Spleen (tissue), 11 donors: ENCODE measurements at regions not wholly inside any gene's neighbourhood (a gene's known extent, or its start where the extent isn't known, plus 50 kb on each side); places are given as distances from the start of the nearest gene placed in this dataset.
"Not testable (repeated sequence)": the region's sequence is repeated elsewhere in the genome, so short reads cannot be mapped to it uniquely, and the experiment has no call there.

Experiments
- DNase-seq: peaks from one replicate; pipeline ENCODE4 v3.0.0-alpha.2; 2020
- H3K27ac ChIP-seq, 8 donors: fragments of 200-600 bp; sonication (generic) in 7 of 8; 1 replicate in 4 of 8; 2 replicates in 4 of 8; pipeline versions ENCODE4 v1.5.0 to v1.8.0; 2016 to 2021; ENCODE audit warnings: inconsistent platforms in 4 of 8, mild to moderate bottlenecking in 4 of 8, moderate library complexity in 1 of 8
- H3K27me3 ChIP-seq, 7 donors: fragments of 200-600 bp; sonication (generic) in 6 of 7; replicated peaks in 1 of 7; 1 replicate in 4 of 7; 2 replicates in 3 of 7; pipeline versions ENCODE4 v1.5.0 to v1.8.0; 2016 to 2021; ENCODE audit warnings: inconsistent platforms in 3 of 7, mild to moderate bottlenecking in 1 of 7
- H3K36me3 ChIP-seq, 6 donors: fragments of 200-600 bp; sonication (generic) in 5 of 6; 1 replicate in 4 of 6; 2 replicates in 2 of 6; pipeline versions ENCODE4 v1.5.0 to v1.8.0; 2016 to 2021; ENCODE audit warnings: inconsistent platforms in 2 of 6
- H3K4me1 ChIP-seq, 6 donors: fragments of 200-600 bp; sonication (generic) in 5 of 6; 1 replicate in 3 of 6; 2 replicates in 3 of 6; pipeline versions ENCODE4 v1.5.0 to v1.8.0; 2016 to 2021; ENCODE audit warnings: inconsistent platforms in 3 of 6
- H3K4me3 ChIP-seq, 8 donors: fragments of 200-600 bp; sonication (generic) in 7 of 8; 1 replicate in 4 of 8; 2 replicates in 4 of 8; pipeline versions ENCODE4 v1.5.0 to v1.8.0; 2016 to 2021; ENCODE audit warnings: inconsistent platforms in 4 of 8, mild to moderate bottlenecking in 4 of 8, moderate library complexity in 2 of 8
- H3K9me3 ChIP-seq, 8 donors: fragments of 200-600 bp; sonication (generic) in 7 of 8; 1 replicate in 4 of 8; 2 replicates in 4 of 8; pipeline versions ENCODE4 v1.5.0 to v1.8.0; 2016 to 2021; ENCODE audit warnings: inconsistent platforms in 4 of 8
- CTCF ChIP-seq, 11 experiments: fragments of 200-600 bp in 7 of 11; fragments of 450-650 bp in 4 of 11; sonication (generic) in 4 of 11; IDR thresholded peaks in 8 of 11; conservative IDR thresholded peaks in 3 of 11; 1 replicate in 7 of 11; 2 replicates in 4 of 11; pipeline versions ENCODE4 v1.4.0 to v1.8.0; 2016 to 2021; ENCODE audit warnings: antibody characterized with exemption in 11 of 11, inconsistent platforms in 4 of 11, mild to moderate bottlenecking in 1 of 11
- POLR2A ChIP-seq, 3 donors: fragments of 450-650 bp; IDR thresholded peaks; one replicate each; pipeline ENCODE4 v1.5.1; 2017; ENCODE audit warnings: antibody characterized with exemption in 3 of 3, mild to moderate bottlenecking in 1 of 3
- POLR2AphosphoS5 ChIP-seq, 3 donors: sonication (generic); formaldehyde crosslinking; IDR thresholded peaks; one replicate each; pipeline ENCODE4 v1.5.1; 2017; ENCODE audit warnings: antibody characterized with exemption in 3 of 3
- WGBS, 5 donors: extraction: QIAGEN DNeasy Blood & Tissue Kit in 3 of 5; methylation state at CpG; one replicate each; pipeline versions ENCODE4 v1.1.5 to v1.1.7; 2013 to 2018; 5-methylcytosine and 5-hydroxymethylcytosine counted together
- intact Hi-C: fragments of 100-400 bp; cut with DNase I; formaldehyde crosslinking; loops from one replicate; pipeline ENCODE4 v1.15.0; 2023; ENCODE audit warnings: low total_unique reads
- donor health status: healthy with polysubstance abuse.
- donor health status: DM: no; HTN: no; CAD: no; lungs with moderate emphysema.
- donor health status: DM: no; HTN: no; CAD: no.
- donor health status: Bipolar disorder and iron deficiency.
- donor health status: healthy.
- donor health status: DM: no; HTN: no; CAD: no.
- donor health status: DM: yes; HTN: yes; CAD: no.

GRCh38 chr17:22384461-22384800, 692.1 kb downstream of the KCNJ18 start:
- H3K27ac ChIP-seq, H3K36me3 ChIP-seq, H3K4me1 ChIP-seq, H3K4me3 ChIP-seq, DNase-seq, H3K9me3 ChIP-seq, H3K27me3 ChIP-seq, intact Hi-C loops: not testable (repeated sequence)
- WGBS, 5 donors, result 71 to 84% (median 81%) methylated on average over 2 to 17 of the region's 19 CpGs; no CpG with 5 or more reads in 1 of the 5 donors

GRCh38 chr17:22398446-22398845, 706.1 kb downstream of the KCNJ18 start:
- H3K4me3 ChIP-seq, H3K27ac ChIP-seq, H3K36me3 ChIP-seq, intact Hi-C loops, H3K9me3 ChIP-seq, DNase-seq, H3K27me3 ChIP-seq, H3K4me1 ChIP-seq: not testable (repeated sequence)
- 79 to 94% (median 88%) methylated on average over 3 to 8 of the region's 19 CpGs; no CpG with 5 or more reads in 1 of the 5 donors for WGBS, 5 donors

- H3K9me3 ChIP-seq, intact Hi-C loops, H3K27ac ChIP-seq, H3K36me3 ChIP-seq, H3K4me3 ChIP-seq, H3K27me3 ChIP-seq, H3K4me1 ChIP-seq: not testable (repeated sequence)
- no CpG with 5 or more reads among the region's 40 CpGs for WGBS, 5 donors
- peak; percentile 60 for DNase-seq
Observed at GRCh38 chr17:22399037-22399436, 706.7 kb downstream of the KCNJ18 start.

GRCh38 chr17:22405080-22405479, 712.8 kb downstream of the KCNJ18 start:
- DNase-seq, H3K4me3 ChIP-seq, H3K27ac ChIP-seq, H3K4me1 ChIP-seq, H3K36me3 ChIP-seq, intact Hi-C loops, H3K27me3 ChIP-seq: not testable (repeated sequence)
- WGBS, 5 donors, result 77 to 84% (median 80%) methylated on average over 6 to 16 of the region's 39 CpGs; no CpG with 5 or more reads in 2 of the 5 donors
- peaks cover 0 to 19% (median 17%) of the 10 kb centered on the region in 8 donors for H3K9me3 ChIP-seq

- peaks cover 0 to 53% (median 40%) of the 10 kb centered on the region in 8 donors for H3K9me3 ChIP-seq
- peak; percentile 66 for DNase-seq
- no peak overlapping the region for H3K4me3 ChIP-seq
- no peak for TF ChIP-seq CTCF (IDR thresholded peaks at IDR 0.05 in 8 of 11, conservative IDR thresholded peaks at IDR 0.05 in 3 of 11)
- no peak for TF ChIP-seq POLR2AphosphoS5 (IDR thresholded peaks at IDR 0.05)
- no peak for TF ChIP-seq POLR2A (IDR thresholded peaks at IDR 0.05)
- WGBS, 5 donors, result 80 to 86% (median 83%) methylated on average over 32 to 52 of the region's 52 CpGs
- H3K4me1 ChIP-seq, result no peaks in the 10 kb centered on the region
- no peaks in the 10 kb centered on the region for H3K36me3 ChIP-seq
- no peak overlapping the region for H3K27ac ChIP-seq
- H3K27me3 ChIP-seq, result no peaks in the 10 kb centered on the region
- intact Hi-C loops, result no loop called here
Observed at GRCh38 chr17:22409160-22409751, 716.9 kb downstream of the KCNJ18 start.

- intact Hi-C loops, result no loop called here
- H3K36me3 ChIP-seq, result no peaks in the 10 kb centered on the region
- H3K4me1 ChIP-seq, result no peaks in the 10 kb centered on the region
- TF ChIP-seq POLR2AphosphoS5 (IDR thresholded peaks at IDR 0.05), result no peak
- WGBS, 5 donors, result 72 to 89% (median 74%) methylated on average over 13 to 14 of the region's 14 CpGs
- DNase-seq, result peak; percentile 53
- H3K27me3 ChIP-seq, result no peaks in the 10 kb centered on the region
- H3K9me3 ChIP-seq, result peaks cover 0 to 56% (median 41%) of the 10 kb centered on the region in 8 donors
- no peak overlapping the region for H3K4me3 ChIP-seq
- no peak overlapping the region for H3K27ac ChIP-seq
Observed at GRCh38 chr17:22410136-22410535, 717.8 kb downstream of the KCNJ18 start.
